HG02884 (cell line): ENCODE measurements at regions not wholly inside any gene's neighbourhood (a gene's known extent, or its start where the extent isn't known, plus 50 kb on each side); places are given as distances from the start of the nearest gene placed in this dataset.

Experiments
- ATAC-seq: cut with Tn5 transposase; IDR thresholded peaks from one replicate; pipeline ENCODE4 v1.9.1; 2021; ENCODE audit warnings: mild to moderate bottlenecking, moderate library complexity; ENCODE audit not compliant: unreplicated experiment

DNA sequence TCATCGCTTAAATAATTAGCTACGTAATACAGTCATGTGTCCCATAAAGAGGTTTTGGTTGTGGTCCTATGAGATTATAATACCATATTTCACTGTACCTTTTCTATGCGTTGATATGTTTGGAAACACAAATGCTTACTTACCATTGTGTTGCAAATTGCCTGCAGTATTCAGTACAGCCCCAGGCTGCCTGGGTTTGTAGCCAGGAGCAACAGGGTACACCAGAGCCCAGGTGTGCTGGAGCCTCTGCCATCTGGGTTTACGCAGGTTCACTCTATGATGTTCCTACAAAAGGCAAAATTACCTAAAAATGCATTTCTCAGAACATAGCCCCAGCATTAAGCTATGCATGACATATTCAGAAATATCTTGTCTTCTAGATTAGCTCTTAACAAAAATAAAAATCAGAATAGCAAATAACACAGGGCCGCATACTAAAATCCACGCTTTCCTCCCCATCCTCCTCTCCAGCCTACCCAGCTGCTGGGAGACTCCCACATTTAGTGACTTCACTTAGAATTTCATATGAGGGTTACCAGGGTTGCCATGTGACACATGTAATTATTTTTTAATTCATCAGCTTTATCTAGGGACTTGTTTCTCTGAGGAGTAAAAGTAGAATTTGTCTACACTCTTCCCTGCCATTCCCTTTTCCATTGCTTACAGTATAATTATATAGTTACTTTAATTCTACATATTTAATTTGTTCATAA is 559.0 kb upstream of the ADARB2 start:
- no peak for ATAC-seq

DNA sequence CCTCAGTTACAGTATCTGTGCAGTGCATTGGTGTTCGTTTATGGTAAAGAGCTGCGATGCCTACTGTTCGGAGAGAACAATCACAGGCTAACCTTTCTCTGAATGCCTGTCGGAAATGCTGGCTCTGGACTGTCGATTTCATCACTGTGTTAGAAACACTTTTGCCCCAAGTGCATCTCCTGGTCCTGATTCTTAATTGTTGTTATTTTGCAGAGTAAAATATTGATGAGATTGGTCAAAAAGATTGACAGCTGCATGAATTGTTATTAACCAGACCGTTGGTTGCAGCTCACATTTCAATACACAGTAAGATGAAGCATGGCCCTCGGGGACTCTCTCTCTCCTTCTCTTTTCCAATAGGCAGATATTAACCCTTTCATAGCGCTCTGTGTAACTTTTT is 557.4 kb upstream of the ADARB2 start:
- no peak for ATAC-seq

GRCh38 chr10:2284071-2284470 is 546.7 kb upstream of the ADARB2 start:
- ATAC-seq: no peak

DNA sequence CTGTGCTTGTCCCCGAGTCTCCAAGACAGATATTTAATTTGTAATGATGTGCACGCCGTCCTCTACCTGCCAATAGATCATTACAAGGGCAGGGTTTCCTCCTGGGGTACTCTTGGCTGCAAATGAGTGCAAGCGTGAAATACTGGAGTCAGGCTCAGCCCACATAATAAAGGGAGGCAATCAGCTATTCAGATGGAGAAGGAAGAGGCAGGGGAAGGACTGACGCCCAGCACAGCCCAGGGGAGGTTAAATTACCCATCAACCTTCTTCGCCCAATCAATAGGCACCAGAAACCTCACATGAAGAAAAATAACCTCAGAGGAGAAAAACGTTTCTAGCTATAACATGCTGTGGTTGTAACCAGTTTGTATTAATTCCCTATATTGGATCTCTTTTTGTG is 544.9 kb upstream of the ADARB2 start:
- ATAC-seq: no peak

DNA sequence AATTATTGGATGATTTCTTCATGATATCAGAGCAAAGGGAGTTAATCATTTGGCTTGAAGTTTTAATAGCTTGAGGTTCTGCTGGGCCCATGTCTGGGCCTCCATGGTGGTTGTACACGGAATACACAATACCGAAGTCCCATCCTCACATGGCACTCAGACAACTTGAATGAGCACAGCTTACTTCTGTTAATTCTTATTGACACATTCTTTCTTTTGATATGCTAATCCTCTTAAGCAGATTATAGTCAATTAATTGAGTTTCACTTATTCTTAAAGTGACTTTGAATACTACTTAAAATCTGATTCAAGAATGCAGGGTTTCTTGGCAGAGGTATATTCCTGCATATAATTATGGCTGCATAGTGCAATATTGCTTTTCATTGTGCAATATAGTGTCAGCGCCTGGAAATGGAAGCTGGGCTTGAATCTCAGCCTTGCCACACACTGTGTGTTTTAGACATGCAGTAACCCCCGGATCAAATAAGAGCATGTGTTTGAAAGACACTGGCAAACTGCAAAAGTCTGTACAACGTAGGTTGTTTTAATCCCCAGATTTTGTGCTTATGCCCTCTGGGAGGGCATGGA is 543.5 kb upstream of the ADARB2 start:
- ATAC-seq: no peak

- no peak for ATAC-seq
Observed at GRCh38 chr10:2279711-2280110, 542.4 kb upstream of the ADARB2 start.

DNA sequence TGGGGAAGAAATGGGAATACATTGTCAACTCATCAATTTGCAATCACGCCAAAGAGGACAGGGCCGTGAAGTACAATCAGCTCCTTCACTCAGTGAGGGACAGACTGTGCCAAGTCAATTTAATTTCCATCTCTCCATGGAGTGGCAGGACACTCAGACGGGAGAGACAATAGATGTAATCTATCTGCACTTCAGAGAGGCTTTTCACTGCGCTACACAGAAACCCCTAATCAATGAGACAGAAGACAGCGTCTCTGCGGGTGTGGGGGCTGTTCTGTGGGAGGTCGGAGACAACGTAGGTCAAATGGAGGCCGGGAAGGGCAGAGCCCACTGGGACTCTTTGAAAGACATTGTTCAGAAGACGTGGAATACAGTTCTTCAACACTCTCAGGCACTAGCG is 541.0 kb upstream of the ADARB2 start:
- ATAC-seq: no peak

- no peak for ATAC-seq
Observed at GRCh38 chr10:2263561-2263960, 526.2 kb upstream of the ADARB2 start.

DNA sequence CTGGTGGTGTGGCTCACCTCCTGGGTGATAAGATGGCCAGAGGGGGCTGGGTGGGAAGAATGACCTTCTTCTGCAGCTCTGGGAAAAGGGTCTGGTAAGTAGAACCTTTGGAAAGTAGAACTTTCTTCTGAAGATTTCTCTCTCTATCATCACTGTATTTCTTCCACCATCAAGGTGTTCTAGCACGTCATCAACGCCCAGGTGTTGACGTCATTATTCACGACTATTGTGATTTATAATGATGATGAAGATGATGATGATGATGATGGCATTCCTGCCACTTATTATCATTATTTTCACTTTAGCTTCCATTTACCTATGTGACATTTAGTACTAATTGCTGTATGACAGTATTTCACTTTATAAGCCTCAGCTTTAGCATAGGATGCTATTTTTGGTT is 525.6 kb upstream of the ADARB2 start:
- no peak for ATAC-seq

GRCh38 chr10:2262333-2262732 is 525.0 kb upstream of the ADARB2 start:
- no peak for ATAC-seq

DNA sequence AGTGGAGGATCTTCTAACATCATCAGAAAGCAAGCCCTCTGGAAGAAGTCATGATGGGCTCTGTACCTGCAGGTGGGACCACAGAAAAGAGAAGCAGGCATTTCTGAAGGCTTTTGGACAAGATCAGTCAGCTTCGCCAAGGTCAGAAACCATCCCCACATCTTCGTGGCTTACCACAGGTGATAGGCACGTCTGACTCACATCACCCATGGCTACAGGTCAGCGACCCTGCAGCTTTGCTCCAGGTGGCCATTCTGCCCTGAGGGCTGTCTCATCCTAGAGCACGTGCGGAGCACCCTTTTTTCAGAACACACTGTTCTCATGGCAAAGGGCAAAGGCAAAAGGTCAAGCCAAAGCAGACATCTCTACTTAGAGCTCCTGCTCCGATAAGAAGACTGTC is 518.9 kb upstream of the ADARB2 start:
- no peak for ATAC-seq

DNA sequence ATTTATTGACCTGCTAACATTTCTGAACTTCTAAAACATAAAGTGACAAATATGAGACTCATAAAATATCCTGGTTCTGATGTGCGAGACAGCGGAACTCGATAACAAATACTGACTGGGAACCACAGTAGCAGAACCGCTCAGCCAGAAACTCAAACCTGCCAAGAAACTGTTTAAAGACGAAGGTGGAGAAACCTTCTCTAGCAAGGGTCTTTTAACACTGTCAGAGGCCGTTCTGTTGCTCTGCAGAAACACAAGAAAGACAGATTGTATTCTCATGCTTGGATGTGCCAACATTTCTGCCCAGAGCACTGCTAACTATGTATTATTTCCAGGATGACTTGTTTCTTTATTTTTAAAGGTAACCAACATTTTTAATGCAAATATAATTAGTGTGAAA is 514.8 kb upstream of the ADARB2 start:
- ATAC-seq: no peak

GRCh38 chr10:2251631-2252030 is 514.3 kb upstream of the ADARB2 start:
- no peak for ATAC-seq

- ATAC-seq: no peak
Observed at GRCh38 chr10:2246747-2247146, 509.4 kb upstream of the ADARB2 start.

- ATAC-seq: no peak
Observed at GRCh38 chr10:2245580-2245979, 508.3 kb upstream of the ADARB2 start.

GRCh38 chr10:2244471-2244870 is 507.1 kb upstream of the ADARB2 start:
- no peak for ATAC-seq

GRCh38 chr10:2236876-2237275 is 499.6 kb upstream of the ADARB2 start:
- no peak for ATAC-seq

DNA sequence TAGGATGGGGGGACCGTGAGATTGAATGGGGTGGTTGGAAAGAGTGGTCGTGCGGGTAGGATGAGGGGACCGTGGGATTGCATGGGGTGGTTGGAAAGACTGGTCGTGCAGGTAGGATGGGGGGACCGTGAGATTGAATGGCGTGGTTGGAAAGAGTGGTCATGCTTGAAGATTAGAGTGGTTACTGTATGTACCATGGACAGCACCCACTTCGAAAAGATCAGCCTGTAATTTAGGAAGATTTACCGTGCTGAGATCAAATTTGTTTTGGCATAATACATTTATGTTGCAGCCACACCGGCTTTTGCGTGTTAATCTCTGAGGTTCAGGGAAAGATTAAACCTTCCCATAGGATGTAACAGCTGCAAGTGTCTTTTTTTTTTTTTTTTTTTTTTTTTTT is 495.2 kb upstream of the ADARB2 start:
- no peak for ATAC-seq

DNA sequence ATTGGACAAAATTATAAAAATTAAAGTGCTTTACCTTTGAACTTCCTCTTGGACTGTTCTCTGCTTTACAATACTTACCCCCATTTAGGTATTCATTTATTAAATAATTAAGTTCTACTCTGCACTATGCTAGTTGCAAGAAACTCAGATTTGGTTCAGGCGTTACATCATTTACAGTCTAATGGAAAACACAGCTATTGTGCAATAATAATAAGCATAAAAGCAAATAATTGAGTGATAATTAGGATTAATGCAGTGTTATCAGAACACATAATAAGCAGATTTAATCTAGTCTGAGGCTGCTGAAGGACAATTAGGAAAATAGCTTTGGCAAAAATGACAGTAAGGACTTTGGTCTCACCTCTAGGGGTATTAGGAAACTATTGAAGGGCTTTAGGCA is 493.2 kb upstream of the ADARB2 start:
- ATAC-seq: no peak

GRCh38 chr10:2228320-2228901 is 491.1 kb upstream of the ADARB2 start:
- ATAC-seq: no peak

DNA sequence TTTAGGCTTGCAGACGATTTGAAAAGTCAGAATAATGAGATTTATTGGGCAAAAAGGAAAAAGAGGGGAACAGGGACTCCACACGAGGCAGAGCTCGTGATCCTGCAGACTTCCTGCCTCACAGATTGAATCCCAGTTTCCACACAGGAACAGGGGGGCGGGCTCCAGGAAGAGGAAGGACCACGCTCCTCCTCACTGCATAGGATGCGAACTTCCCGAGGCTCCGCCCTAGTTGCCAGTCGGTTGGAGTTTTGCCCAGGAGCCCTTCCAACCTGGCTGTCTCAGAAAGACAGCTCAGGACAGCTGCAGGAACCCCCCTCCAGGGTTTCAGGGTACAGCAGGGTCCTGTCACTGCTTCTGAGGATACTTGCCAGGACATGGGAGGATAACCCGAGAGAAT is 488.3 kb upstream of the ADARB2 start:
- ATAC-seq: no peak

- no peak for ATAC-seq
Observed at GRCh38 chr10:2223548-2224320, 486.4 kb upstream of the ADARB2 start.
